PC-3 (cell line): ENCODE measurements at regions not wholly inside any gene's neighbourhood (a gene's known extent, or its start where the extent isn't known, plus 50 kb on each side); places are given as distances from the start of the nearest gene placed in this dataset.

Experiments
- EZH2 ChIP-seq: fragments of 300-600 bp; sonication (generic); IDR thresholded peaks from one replicate; pipeline ENCODE4 v1.6.1; 2017; ENCODE audit warnings: antibody characterized with exemption, mild to moderate bottlenecking, low read length; ENCODE audit not compliant: unreplicated experiment
- TF ChIP-seq, protein P1 (sequence below): fragments of 300-600 bp; sonication (generic); conservative IDR thresholded peaks from 2 replicates; pipeline ENCODE4 v1.5.1; 2017; ENCODE audit warnings: antibody characterized with exemption, low read depth, mild to moderate bottlenecking, low read length

- TF ChIP-seq, protein P1, sequence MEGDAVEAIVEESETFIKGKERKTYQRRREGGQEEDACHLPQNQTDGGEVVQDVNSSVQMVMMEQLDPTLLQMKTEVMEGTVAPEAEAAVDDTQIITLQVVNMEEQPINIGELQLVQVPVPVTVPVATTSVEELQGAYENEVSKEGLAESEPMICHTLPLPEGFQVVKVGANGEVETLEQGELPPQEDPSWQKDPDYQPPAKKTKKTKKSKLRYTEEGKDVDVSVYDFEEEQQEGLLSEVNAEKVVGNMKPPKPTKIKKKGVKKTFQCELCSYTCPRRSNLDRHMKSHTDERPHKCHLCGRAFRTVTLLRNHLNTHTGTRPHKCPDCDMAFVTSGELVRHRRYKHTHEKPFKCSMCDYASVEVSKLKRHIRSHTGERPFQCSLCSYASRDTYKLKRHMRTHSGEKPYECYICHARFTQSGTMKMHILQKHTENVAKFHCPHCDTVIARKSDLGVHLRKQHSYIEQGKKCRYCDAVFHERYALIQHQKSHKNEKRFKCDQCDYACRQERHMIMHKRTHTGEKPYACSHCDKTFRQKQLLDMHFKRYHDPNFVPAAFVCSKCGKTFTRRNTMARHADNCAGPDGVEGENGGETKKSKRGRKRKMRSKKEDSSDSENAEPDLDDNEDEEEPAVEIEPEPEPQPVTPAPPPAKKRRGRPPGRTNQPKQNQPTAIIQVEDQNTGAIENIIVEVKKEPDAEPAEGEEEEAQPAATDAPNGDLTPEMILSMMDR: no peak
- no peak for TF ChIP-seq EZH2
Observed at GRCh38 chr2:7845332-7845731, 836.5 kb upstream of the ID2 start.
